GM12875 (cell line): ENCODE measurements at regions not wholly inside any gene's neighbourhood (a gene's known extent, or its start where the extent isn't known, plus 50 kb on each side); places are given as distances from the start of the nearest gene placed in this dataset.
"Not testable (repeated sequence)": the region's sequence is repeated elsewhere in the genome, so short reads cannot be mapped to it uniquely, and the experiment has no call there.

Source experiments
- H3K4me3 ChIP-seq: one replicate; pipeline ENCODE4 v1.5.1; 2011; ENCODE audit warnings: low read depth, low read length, control low read depth
- TF ChIP-seq, protein P1 (sequence below): IDR thresholded peaks from 2 replicates; pipeline ENCODE4 v1.5.1; 2011; ENCODE audit warnings: low read depth, mild to moderate bottlenecking, control low read depth, inconsistent platforms, low read length, moderate library complexity, borderline replicate concordance; ENCODE audit not compliant: insufficient read depth

DNA sequence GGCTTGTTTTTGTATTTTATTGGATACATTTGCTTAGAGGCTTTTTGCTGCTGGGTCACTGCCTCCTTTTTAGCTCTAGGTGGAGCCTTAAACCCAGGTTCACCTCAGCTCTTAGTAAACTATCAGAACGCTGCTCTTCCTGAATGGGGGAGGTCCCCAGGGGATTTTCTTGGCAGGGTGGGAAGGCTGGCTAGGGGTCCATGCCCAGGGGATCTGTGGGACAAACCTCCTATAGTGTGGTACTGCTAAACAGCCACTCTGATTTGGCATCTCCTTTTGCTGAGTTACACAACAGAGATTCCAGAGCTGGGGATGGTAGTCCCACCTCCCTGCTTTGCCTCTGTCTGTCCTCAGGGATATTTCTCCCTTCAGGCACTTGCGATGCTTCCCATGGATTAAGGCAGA, 204.9 kb downstream of the ZIC5 start:
- H3K4me3 ChIP-seq = no peak overlapping the region
- TF ChIP-seq, protein P1, sequence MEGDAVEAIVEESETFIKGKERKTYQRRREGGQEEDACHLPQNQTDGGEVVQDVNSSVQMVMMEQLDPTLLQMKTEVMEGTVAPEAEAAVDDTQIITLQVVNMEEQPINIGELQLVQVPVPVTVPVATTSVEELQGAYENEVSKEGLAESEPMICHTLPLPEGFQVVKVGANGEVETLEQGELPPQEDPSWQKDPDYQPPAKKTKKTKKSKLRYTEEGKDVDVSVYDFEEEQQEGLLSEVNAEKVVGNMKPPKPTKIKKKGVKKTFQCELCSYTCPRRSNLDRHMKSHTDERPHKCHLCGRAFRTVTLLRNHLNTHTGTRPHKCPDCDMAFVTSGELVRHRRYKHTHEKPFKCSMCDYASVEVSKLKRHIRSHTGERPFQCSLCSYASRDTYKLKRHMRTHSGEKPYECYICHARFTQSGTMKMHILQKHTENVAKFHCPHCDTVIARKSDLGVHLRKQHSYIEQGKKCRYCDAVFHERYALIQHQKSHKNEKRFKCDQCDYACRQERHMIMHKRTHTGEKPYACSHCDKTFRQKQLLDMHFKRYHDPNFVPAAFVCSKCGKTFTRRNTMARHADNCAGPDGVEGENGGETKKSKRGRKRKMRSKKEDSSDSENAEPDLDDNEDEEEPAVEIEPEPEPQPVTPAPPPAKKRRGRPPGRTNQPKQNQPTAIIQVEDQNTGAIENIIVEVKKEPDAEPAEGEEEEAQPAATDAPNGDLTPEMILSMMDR = 0 out of 2 replicates have a peak, but pooled peaks have one; percentile 17

DNA sequence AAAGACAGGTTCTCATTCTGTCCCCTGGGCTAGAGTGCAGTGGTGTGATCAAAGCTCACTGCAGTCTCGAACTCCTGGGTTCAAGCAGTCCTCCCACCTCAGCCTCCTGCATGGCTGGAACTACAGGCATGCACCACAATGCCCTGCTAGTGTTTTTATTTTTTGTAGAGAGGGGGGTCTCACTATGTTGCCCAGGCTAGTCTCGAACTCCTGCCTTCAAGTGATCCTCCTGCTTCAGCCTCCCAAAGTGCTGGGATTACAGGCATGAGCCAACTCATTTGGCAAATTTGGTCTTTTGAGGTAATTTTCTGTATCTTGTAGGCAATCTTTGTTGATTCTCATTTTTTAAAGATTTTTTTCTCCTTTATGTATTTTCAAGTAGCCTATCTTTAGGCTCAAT, 205.7 kb downstream of the ZIC5 start:
- H3K4me3 ChIP-seq = no peak overlapping the region
- TF ChIP-seq, protein P1 = no peak

DNA sequence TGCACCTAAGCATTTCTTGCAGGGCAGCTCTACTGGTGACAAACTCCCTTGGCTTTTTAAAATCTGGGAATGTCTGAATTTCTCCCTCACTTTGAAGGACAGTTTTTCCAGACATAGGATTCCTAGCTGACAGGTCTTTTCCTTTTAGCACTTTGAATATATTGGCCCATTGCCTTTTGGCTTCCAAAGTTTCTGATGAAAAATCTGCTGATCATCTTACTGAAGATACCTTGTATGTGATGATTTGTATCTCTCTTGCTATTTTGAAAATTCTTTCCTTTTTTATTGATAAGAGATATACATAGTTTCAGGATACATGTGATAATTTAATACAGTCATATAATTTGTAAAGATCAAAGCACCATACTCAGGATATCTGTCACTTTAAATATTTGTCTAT, 211.1 kb downstream of the ZIC5 start:
- H3K4me3 ChIP-seq = no peak overlapping the region
- TF ChIP-seq, protein P1 = no peak

DNA sequence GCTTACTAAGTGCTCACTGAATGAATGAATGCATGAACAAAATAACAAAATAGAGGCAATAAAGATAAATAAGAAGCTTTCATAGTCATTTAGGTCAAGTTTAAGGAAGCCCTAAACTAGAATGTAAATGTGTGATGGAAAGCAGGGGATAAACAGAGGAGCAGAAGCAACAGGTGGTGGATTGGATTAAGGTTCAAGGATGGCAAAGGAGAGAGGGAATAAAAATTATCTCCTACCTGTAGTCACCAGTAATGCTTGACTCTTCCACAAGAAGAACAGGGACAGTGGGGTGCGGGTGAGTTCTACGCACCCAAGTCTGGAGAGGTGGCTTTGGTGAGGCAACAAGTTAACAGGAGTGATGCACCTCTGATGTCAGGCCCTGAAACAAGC, 212.4 kb downstream of the ZIC5 start:
- no peak overlapping the region for H3K4me3 ChIP-seq
- TF ChIP-seq, protein P1 = no peak

DNA sequence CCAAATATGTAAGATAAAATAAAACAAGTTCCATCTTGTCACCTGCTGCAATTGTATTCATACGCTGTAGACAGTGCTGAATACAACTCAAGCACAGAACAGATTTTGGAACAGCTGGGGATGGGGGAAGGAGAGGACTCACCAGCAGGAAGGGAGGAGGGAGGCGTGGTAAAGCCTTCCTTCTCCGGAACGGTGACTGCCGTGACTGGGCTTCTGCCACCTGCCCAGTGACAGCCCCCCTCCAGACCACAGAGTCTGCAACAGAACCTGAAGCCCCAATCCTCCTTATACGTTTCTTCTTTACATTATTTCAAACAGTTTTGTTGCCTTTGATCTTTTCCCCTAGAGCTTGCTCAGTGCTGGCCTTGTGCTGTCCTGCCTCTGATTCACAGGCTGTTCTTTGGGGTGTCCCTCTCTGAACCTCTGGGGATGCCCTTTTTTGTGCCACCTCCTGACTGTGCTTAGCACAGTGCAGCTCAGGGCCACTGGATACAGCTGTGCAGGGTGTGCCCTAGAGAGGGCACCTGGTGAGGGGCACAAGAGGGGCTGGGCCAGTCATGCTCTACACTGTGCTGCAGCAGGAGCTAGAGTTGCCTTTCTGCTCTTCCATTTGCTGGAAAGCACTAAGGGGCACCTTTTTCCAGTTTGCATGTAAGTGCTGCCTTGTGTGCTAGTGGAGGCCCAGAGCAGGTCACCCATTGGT, 213.0 kb downstream of the ZIC5 start:
- TF ChIP-seq, protein P1 = no peak

DNA sequence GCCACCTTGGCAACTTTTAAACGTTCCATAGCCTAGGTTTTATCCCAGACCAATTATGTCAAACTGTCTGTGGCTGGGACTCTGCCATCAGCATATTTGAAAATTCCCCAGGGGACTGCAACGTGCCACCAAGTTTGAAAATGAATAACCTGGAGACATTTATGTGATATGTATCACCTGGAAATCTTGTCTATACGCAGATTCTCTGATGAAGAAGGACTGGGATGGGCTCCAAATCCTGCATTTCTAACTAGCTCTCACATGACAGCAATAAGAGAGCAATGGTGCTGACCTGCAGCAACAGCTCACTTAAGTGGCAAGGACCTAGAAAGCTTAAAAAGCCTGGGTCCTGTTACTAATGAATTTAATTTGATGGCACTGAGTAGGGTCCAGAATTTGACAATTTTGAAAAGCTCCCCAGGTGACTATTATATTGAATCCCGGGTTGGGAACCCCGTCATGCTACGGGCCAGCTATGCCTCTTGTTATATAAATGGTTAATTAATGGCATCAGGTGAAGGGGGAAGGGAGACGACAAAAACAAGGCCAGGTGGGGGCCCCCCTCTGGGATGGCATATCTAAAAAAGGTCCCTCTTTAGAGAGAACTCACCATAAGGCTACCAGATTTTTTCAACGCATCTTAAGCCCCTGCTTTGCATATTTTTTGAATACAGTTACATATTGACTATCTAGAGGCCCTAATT, 213.7 kb downstream of the ZIC5 start:
- H3K4me3 ChIP-seq = no peak overlapping the region
- TF ChIP-seq, protein P1 = no peak

More for the DNA sequence above, 213.0 kb downstream of the ZIC5 start:
- H3K4me3 ChIP-seq = no peak overlapping the region

DNA sequence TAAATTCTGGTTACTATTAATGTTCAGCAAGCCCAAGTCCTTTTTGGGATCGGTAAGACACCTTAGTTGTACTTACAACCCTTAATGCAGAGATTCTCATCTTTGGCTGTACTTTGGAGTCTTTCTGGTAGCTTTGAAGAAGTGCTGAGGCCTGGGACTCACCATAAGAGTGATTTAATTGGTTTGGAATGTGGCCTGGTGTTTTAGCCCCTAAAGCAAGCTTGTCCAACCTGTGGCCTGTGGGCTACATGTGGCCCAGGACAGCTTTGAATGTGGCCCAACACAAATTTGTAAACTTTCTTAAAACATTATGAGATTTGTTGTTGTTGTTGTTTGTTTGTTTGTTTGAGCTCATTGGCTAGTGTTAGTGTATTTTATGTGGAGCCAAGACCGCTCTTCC, 215.3 kb downstream of the ZIC5 start:
- H3K4me3 ChIP-seq = no peak overlapping the region
- TF ChIP-seq, protein P1 = no peak

DNA sequence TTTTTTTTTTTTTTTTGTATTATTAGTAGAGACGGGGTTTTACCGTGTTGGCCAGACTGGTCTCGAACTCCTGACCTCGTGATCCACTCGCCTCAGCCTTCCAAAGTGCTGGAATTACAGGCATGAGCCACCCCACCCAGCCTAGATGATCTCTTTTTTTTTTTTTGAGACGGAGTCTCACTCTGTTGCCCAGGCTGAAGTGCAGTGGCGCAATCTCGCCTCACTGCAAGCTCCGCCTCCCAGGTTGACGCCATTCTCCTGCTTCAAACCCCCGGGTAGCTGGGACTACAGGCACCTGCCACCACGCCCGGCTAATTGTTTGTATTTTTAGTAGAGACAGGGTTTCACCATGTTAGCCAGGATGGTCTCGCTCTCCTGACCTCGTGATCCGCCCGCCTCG, 216.8 kb downstream of the ZIC5 start:
- H3K4me3 ChIP-seq = not testable (repeated sequence)
